Vagina (tissue), 2 donors: ENCODE measurements at regions not wholly inside any gene's neighbourhood (a gene's known extent, or its start where the extent isn't known, plus 50 kb on each side); places are given as distances from the start of the nearest gene placed in this dataset.

Experiments
- CTCF ChIP-seq, 3 experiments: fragments of 450-650 bp in 2 of 3; fragments of 200-600 bp in 1 of 3; sonication (generic) in 1 of 3; IDR thresholded peaks; one replicate each; pipeline ENCODE4 v1.5.1; 2017 to 2019; ENCODE audit warnings: antibody characterized with exemption in 3 of 3, mild to moderate bottlenecking in 2 of 3, moderate library complexity in 2 of 3
- POLR2A ChIP-seq, 2 donors: fragments of 450-650 bp; IDR thresholded peaks; one replicate each; pipeline ENCODE4 v1.6.1; 2017; ENCODE audit warnings: antibody characterized with exemption in 2 of 2, mild to moderate bottlenecking in 2 of 2, moderate library complexity in 2 of 2
- POLR2AphosphoS5 ChIP-seq, 2 donors: sonication (generic); formaldehyde crosslinking; IDR thresholded peaks; one replicate each; pipeline ENCODE4 v1.9.0; 2017; ENCODE audit warnings: antibody characterized with exemption in 2 of 2, mild to moderate bottlenecking in 2 of 2, low read depth in 1 of 2; ENCODE audit not compliant: insufficient read depth in 1 of 2

GRCh38 chr3:177361081-177361938 is 164.0 kb upstream of the TBL1XR1 start:
- no peak for TF ChIP-seq CTCF (IDR thresholded peaks at IDR 0.05)
- no peak for TF ChIP-seq POLR2A (IDR thresholded peaks at IDR 0.05)
- TF ChIP-seq POLR2AphosphoS5 (IDR thresholded peaks at IDR 0.05; ENCODE audit: insufficient read depth in 1 of 2, low read depth in 1 of 2), result no peak
